ENCODE measurements at regions not wholly inside any gene's neighbourhood (a gene's known extent, or its start where the extent isn't known, plus 50 kb on each side); places are given as distances from the start of the nearest gene placed in this dataset.

DNA sequence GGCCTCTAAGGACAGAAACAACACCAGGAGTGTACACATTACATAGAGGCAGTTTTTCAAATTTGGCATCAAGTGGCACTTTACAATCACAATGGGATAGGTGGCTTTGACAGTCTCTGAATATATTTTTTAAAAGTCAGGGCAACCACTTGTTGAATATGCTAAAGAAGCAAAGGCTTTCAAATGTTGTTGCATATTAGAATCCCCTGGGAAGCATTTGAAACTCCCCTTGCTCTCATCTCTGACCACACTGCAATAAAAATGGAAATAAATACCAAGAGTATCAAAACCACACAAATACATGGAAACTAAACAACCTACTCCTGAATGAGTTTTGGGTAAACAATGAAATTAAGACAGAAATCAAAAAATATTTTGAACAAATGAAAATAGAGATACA, 106.5 kb upstream of the RAB11FIP2 start:
- no peak for TF ChIP-seq CTCF (conservative IDR thresholded peaks at IDR 0.05)

GRCh38 chr10:118151461-118151860, 104.7 kb upstream of the RAB11FIP2 start:
- H3K27ac ChIP-seq = no peak overlapping the region
- TF ChIP-seq CTCF (conservative IDR thresholded peaks at IDR 0.05) = no peak

More for the DNA sequence above, 106.5 kb upstream of the RAB11FIP2 start:
- no peak overlapping the region for H3K27ac ChIP-seq

DNA sequence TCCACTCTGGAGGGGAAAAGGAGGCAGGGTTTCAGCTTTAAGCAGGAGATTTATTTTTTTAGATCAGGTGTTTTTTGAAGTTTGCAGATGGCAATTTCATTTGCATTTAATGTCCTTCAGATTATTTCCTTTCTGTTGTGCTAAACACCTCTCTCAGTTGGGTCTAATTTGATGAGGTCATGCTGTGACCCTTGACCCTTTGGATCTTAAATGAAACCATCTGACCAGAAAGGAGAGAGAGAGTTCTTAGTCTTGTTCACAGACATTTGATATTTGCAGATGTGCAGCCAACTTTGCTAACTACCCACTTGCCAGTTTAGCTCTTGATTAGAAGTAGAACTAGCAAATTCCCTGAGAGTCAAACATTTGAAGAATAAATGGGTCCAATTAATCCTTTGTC, 101.5 kb upstream of the RAB11FIP2 start:
- no peak for TF ChIP-seq CTCF (conservative IDR thresholded peaks at IDR 0.05)
- H3K27ac ChIP-seq = no peak overlapping the region

DNA sequence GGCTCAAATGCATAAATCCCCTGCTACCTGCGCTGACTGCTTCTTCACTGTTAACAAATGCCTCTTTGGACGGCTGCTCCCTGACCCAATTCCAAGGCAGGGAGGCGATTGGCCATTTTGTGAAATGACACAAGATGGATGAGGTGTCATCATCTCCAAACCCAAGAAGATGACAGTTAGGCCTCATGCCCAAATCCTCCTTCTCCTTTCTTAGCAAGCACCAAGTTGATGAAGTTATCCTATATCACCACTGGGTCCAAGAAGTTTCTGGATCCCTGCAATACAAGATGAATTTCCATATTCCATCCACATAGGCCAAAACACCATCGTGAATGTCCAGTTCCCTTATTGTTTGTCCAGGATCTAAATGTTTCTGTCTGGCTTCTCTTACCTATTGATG, 98.5 kb upstream of the RAB11FIP2 start:
- H3K27ac ChIP-seq = no peak overlapping the region
- no peak for TF ChIP-seq CTCF (conservative IDR thresholded peaks at IDR 0.05)

DNA sequence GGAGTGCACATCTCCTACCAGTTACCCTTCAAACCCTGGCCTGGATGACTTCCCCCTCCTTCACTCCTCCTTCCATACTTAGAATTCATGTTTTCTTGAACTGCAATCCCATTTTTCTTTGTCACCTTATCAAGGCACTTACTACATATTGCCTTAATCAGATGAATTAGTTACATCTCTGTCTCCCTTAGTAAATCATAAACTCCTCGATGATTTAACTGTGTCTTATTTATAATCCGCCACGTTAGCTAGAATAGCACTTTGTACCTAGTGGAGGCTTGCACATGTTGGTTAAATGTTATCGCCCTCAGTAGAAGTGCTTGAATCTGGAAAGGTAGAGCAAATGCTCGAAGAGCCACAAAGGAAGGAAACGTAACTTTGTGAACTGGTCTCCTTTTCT, 94.7 kb upstream of the RAB11FIP2 start:
- no peak for TF ChIP-seq CTCF (conservative IDR thresholded peaks at IDR 0.05)
- no peak overlapping the region for H3K27ac ChIP-seq

DNA sequence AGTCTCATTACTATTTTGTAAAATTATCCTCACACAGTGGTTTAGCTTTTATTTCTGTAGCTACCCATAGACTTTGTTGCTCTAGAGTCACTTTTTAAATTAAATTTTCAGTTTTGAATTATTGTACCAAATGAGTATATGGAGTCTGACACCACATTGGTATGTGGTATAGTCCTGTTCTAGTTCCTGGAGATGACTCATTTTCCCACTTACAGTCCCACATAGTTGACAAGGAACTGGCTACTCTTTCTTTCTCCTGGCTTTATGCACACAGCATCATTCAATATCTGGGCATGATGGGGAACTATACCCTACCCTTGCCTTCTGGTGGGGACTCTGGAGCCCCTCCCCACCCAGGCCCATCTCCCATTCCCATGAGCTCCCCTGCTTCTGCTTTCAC, 92.6 kb upstream of the RAB11FIP2 start:
- H3K27ac ChIP-seq = no peak overlapping the region
- TF ChIP-seq CTCF (conservative IDR thresholded peaks at IDR 0.05) = no peak

DNA sequence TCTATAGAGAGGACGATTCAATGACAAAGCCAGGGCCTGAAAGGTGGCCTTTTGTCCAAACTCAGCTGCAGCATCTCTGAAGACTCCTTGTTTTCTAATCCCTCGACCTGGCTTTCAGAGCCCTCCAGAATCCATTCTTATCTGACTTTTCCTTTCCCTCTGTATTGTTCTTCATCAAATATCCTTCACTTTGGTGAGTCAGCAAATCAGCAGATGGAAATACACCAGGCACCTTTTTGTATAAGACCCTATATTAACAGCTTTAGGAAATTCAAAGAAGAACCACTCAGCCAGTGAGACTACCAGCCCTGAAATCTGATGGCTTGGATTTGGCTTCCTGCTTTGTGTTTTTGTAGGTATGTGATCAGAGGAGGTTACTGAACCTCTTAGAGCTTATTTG, 81.9 kb upstream of the RAB11FIP2 start:
- H3K27ac ChIP-seq = no peak overlapping the region

More for the DNA sequence above, 81.9 kb upstream of the RAB11FIP2 start:
- TF ChIP-seq CTCF (conservative IDR thresholded peaks at IDR 0.05) = no peak

Data from VCaP (cell line).